PC-9 (cell line): ENCODE measurements at regions not wholly inside any gene's neighbourhood (a gene's known extent, or its start where the extent isn't known, plus 50 kb on each side); places are given as distances from the start of the nearest gene placed in this dataset.

Source experiments
- BruUV-seq: library from RNA; stranded (reverse); fragments of 400-500 nt; replicated peaks from 2 replicates; lab custom pipeline; 2021; lab: Mats Ljungman, UMichigan
- CTCF ChIA-PET: fragments of 300-600 bp; sonication (Branson Sonifier 250); formaldehyde crosslinking; loops from one replicate; lab custom pipeline; 2022; ENCODE audit warnings: antibody characterized with exemption; lab: Charles Lee
- POLR2A ChIA-PET: fragments of 300-600 bp; sonication (Branson Sonifier 250); formaldehyde crosslinking; loops from one replicate; lab custom pipeline; 2022; ENCODE audit warnings: antibody characterized with exemption; ENCODE audit not compliant: unreplicated experiment; lab: Charles Lee
- DNase-seq, 2 experiments: peaks; one replicate each; pipeline versions ENCODE4 v3.0.0 to v3.0.0-alpha.2; 2015 to 2022; ENCODE audit warnings: mixed read lengths in 1 of 2
- H2AFZ ChIP-seq: fragments of 200-600 bp; sonication (generic); 2 replicates; pipeline ENCODE4 v1.8.1; 2017; ENCODE audit warnings: antibody characterized with exemption
- H3F3A ChIP-seq: fragments of 200-600 bp; sonication (generic); 2 replicates; pipeline ENCODE4 v1.8.1; 2017; ENCODE audit warnings: antibody characterized with exemption, mild to moderate bottlenecking, low read depth; ENCODE audit not compliant: insufficient read depth
- H3K27ac ChIP-seq: fragments of 200-600 bp; sonication (generic); 2 replicates; pipeline ENCODE4 v1.6.1; 2016; ENCODE audit warnings: mixed run types
- H3K27me3 ChIP-seq: fragments of 200-600 bp; sonication (generic); 2 replicates; pipeline ENCODE4 v1.6.1; 2016; ENCODE audit warnings: low read depth, mixed run types; ENCODE audit not compliant: insufficient read depth
- H3K36me3 ChIP-seq: fragments of 200-600 bp; sonication (generic); 2 replicates; pipeline ENCODE4 v1.6.1; 2016; ENCODE audit warnings: low read depth, mixed run types
- H3K4me1 ChIP-seq: fragments of 200-600 bp; sonication (generic); replicated peaks from 2 replicates; pipeline ENCODE4 v1.6.1; 2016; ENCODE audit warnings: mixed run types; ENCODE audit not compliant: insufficient read depth
- H3K4me2 ChIP-seq: fragments of 200-600 bp; sonication (generic); 2 replicates; pipeline ENCODE4 v1.6.1; 2017; ENCODE audit warnings: mixed run types
- H3K4me3 ChIP-seq: fragments of 200-600 bp; sonication (generic); 2 replicates; pipeline ENCODE4 v1.6.1; 2016; ENCODE audit warnings: mixed run types
- H3K79me2 ChIP-seq: fragments of 200-600 bp; sonication (generic); 2 replicates; pipeline ENCODE4 v1.6.1; 2017; ENCODE audit warnings: low read depth, mixed run types
- H3K9me2 ChIP-seq: fragments of 200-600 bp; sonication (generic); 2 replicates; pipeline ENCODE4 v1.8.1; 2017; ENCODE audit warnings: mild to moderate bottlenecking; ENCODE audit not compliant: insufficient read depth
- H3K9me3 ChIP-seq: fragments of 200-600 bp; sonication (generic); 2 replicates; pipeline ENCODE4 v1.8.1; 2016; ENCODE audit warnings: low read depth; ENCODE audit not compliant: insufficient read depth
- H4K20me1 ChIP-seq: fragments of 200-600 bp; sonication (generic); 2 replicates; pipeline ENCODE4 v1.8.1; 2017; ENCODE audit not compliant: insufficient read depth
- CTCF ChIP-seq: fragments of 200-600 bp; sonication (generic); conservative IDR thresholded peaks from 2 replicates; pipeline ENCODE4 v1.6.1; 2017; ENCODE audit warnings: mixed run types, antibody characterized with exemption, mild to moderate bottlenecking, moderate library complexity
- EZH2 ChIP-seq: fragments of 200-600 bp; sonication (generic); IDR thresholded peaks from 2 replicates; pipeline ENCODE4 v1.8.0; 2017; ENCODE audit warnings: antibody characterized with exemption, low read depth
- intact Hi-C: fragments of 100-400 bp; cut with micrococcal nuclease; formaldehyde crosslinking; loops from one replicate; pipeline ENCODE4 v1.10.0; 2022; ENCODE audit not compliant: unreplicated experiment

- no peaks in the 10 kb centered on the region for H4K20me1 ChIP-seq
- peaks cover 6% of the 10 kb centered on the region; the same call in 1 of the 2 replicates for H3K27me3 ChIP-seq
- no peaks in the 10 kb centered on the region for H3K4me1 ChIP-seq
- H3K9me2 ChIP-seq = no peaks in the 10 kb centered on the region
- H3K27ac ChIP-seq = no peak overlapping the region
- H2AFZ ChIP-seq = no peak overlapping the region
- TF ChIP-seq CTCF (no peak), EZH2 (no peak)
- DNase-seq = no peak
- H3K4me2 ChIP-seq = no peak overlapping the region
- ChIA-PET CTCF (no interaction called here), POLR2A (no interaction called here)
- intact Hi-C loops = no loop called here
- H3K4me3 ChIP-seq = no peak overlapping the region
- H3K9me3 ChIP-seq = no peaks in the 10 kb centered on the region
- H3K36me3 ChIP-seq = no peaks in the 10 kb centered on the region
- H3K79me2 ChIP-seq = no peaks in the 10 kb centered on the region
- no TSS peak for BruUV-seq
- no peaks in the 10 kb centered on the region for H3F3A ChIP-seq
Observed at GRCh38 chr15:93432474-93432873, 343.5 kb upstream of the RGMA start.

DNA sequence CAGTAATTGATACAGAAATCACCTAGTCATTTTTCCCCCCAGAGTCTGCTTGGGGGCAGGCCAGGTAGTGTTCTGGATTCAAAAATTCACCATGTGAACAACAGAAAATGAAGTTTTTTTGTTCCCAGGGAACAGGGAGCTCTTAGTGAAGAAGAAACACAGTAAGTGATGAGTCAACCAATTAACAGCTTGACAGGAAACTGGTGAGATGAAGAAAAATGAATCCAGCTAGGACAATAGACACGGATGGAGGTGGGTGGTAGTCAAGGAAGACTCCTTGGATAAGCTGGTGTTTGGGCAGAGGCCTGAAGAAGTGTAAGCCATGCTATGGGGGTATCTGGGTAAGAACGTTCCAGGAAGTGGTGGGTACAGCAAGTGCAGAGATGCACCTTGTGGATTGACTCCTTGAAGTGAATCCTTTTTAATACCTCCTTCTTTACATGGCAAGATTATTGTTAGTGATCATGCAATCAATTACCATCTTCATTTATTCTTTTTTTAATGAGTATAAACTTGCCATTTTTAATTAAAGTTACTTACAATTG, 339.9 kb upstream of the RGMA start:
- DNase-seq = no peak
- no peak overlapping the region for H3K27ac ChIP-seq
- no peaks in the 10 kb centered on the region for H3K9me2 ChIP-seq
- H3K27me3 ChIP-seq = peaks cover 14% of the 10 kb centered on the region
- no peak overlapping the region for H2AFZ ChIP-seq
- ChIA-PET CTCF (no interaction called here), POLR2A (no interaction called here)
- TF ChIP-seq EZH2 = no peak
- TF ChIP-seq CTCF = no peak
- intact Hi-C loops = no loop called here
- H3K79me2 ChIP-seq = no peaks in the 10 kb centered on the region
- H3K4me1 ChIP-seq = no peaks in the 10 kb centered on the region
- no peaks in the 10 kb centered on the region for H4K20me1 ChIP-seq
- no peaks in the 10 kb centered on the region for H3K36me3 ChIP-seq
- H3K9me3 ChIP-seq = no peaks in the 10 kb centered on the region
- no peak overlapping the region for H3K4me3 ChIP-seq
- H3K4me2 ChIP-seq = no peak overlapping the region
- no peaks in the 10 kb centered on the region for H3F3A ChIP-seq
- no TSS peak for BruUV-seq

DNA sequence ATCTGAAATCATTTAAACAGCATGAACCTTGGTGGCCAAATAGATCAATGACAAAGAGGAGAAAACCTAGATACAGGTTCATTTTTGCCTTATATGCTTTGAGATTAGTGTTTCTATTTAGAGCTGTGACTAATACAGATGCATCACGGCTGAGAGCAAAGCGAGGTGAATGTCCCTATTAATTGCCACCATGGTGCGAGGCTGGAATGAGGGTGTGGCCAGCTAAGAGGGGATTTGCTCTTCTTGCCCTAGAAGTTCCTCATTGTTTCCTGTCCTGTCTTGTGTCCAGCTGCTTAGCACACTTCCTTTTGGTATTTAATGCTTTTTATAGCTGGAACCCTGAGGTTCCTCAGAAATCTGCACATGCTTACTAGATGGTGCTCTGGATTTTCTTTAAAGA, 339.1 kb upstream of the RGMA start:
- BruUV-seq = no TSS peak
- ChIA-PET POLR2A (no interaction called here), CTCF (no interaction called here)
- H2AFZ ChIP-seq = no peak overlapping the region
- intact Hi-C loops = no loop called here
- no peak for DNase-seq
- no peaks in the 10 kb centered on the region for H3K4me1 ChIP-seq
- no peak overlapping the region for H3K27ac ChIP-seq
- H3K79me2 ChIP-seq = no peaks in the 10 kb centered on the region
- no peak overlapping the region for H3K4me2 ChIP-seq
- H3K9me2 ChIP-seq = no peaks in the 10 kb centered on the region
- TF ChIP-seq CTCF (no peak), EZH2 (no peak)
- H3K27me3 ChIP-seq = peaks cover 14% of the 10 kb centered on the region
- no peaks in the 10 kb centered on the region for H3K36me3 ChIP-seq
- no peaks in the 10 kb centered on the region for H3K9me3 ChIP-seq
- no peaks in the 10 kb centered on the region for H4K20me1 ChIP-seq
- no peaks in the 10 kb centered on the region for H3F3A ChIP-seq
- no peak overlapping the region for H3K4me3 ChIP-seq
